ENCODE measurements at regions not wholly inside any gene's neighbourhood (a gene's known extent, or its start where the extent isn't known, plus 50 kb on each side); places are given as distances from the start of the nearest gene placed in this dataset.

DNA sequence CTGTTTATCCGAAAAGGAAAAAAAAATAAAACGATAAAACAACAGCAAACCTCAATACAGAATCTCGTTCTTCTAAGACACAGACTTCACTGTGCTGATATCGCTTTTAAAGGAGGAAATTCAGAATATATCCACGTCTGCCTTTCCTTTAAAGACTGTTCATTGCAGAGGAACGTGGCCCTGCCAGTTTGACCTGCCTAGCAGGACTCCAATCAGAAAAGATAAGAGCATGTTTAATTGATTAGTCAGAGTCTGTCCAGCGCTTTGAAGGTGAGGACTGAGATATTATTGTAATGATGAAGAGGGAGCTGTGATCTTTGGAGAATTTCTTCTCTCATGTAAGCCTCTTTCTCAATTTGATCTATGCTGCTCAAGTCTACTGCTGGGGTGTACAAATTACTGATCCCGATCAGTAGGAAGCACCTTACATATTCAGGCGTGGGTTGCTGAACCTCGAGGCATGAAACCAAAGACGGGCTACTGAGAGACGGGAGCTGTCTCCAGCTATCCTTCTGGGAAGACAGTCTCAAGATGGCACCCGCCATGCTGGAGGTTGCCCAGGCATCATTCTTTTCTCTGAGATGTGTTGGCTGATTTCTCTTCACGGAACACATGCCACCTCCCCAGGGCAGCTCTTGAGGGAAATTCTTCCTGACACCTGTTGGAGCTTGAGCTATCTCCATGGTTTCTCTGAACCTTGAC is 146.1 kb downstream of the SHOX start:
- H3K9me3 ChIP-seq (ENCODE audit: control insufficient read depth in 3 of 3, low read length in 3 of 3): peaks cover 0 to 2% (median 0%) of the 10 kb centered on the region in 3 donors
- no peaks in the 10 kb centered on the region for H3K4me1 ChIP-seq (ENCODE audit: control insufficient read depth in 3 of 3, insufficient read depth in 3 of 3, low read length in 3 of 3)
- no peak overlapping the region for H3K4me3 ChIP-seq (ENCODE audit: low read length in 3 of 3)
- H3K9ac ChIP-seq (ENCODE audit: low read depth in 1 of 3, low read length in 3 of 3): no peak overlapping the region
- H3K27me3 ChIP-seq (ENCODE audit: control insufficient read depth in 3 of 3, insufficient read depth in 3 of 3, low read length in 3 of 3): no peaks in the 10 kb centered on the region
- H3K36me3 ChIP-seq (ENCODE audit: control insufficient read depth in 3 of 3, insufficient read depth in 3 of 3, low read length in 3 of 3): no peaks in the 10 kb centered on the region
- H3K27ac ChIP-seq (ENCODE audit: low read depth, low read length): no peak overlapping the region

DNA sequence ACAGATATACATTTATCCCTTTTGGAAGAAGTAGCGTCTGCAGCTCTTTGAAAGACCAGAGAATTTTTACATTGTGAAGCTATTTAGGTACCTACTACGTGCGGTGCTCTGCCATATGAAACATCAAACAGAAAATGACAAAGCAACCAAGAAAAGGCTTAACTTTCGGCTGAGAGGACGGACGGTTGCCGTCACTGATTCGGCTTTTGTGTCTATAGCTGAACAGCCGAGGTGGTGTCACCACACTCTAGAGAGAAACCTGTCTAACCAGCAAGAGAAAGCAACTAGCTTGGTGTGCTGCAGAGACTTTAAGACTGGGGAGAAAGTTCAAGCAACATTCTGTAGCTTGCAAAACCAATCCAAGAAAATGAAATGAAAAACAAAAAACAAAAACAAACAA is 145.5 kb downstream of the SHOX start:
- Histone ChIP-seq H3K9me3 (ENCODE audit: control insufficient read depth in 3 of 3, low read length in 3 of 3) (peaks cover 0 to 2% (median 0%) of the 10 kb centered on the region in 3 donors), H3K27me3 (ENCODE audit: control insufficient read depth in 3 of 3, insufficient read depth in 3 of 3, low read length in 3 of 3) (no peaks in the 10 kb centered on the region), H3K4me1 (ENCODE audit: control insufficient read depth in 3 of 3, insufficient read depth in 3 of 3, low read length in 3 of 3) (no peaks in the 10 kb centered on the region), H3K36me3 (ENCODE audit: control insufficient read depth in 3 of 3, insufficient read depth in 3 of 3, low read length in 3 of 3) (no peaks in the 10 kb centered on the region), H3K9ac (ENCODE audit: low read depth in 1 of 3, low read length in 3 of 3) (no peak overlapping the region), H3K27ac (ENCODE audit: low read depth, low read length) (no peak overlapping the region), H3K4me3 (ENCODE audit: low read length in 3 of 3) (no peak overlapping the region)

DNA sequence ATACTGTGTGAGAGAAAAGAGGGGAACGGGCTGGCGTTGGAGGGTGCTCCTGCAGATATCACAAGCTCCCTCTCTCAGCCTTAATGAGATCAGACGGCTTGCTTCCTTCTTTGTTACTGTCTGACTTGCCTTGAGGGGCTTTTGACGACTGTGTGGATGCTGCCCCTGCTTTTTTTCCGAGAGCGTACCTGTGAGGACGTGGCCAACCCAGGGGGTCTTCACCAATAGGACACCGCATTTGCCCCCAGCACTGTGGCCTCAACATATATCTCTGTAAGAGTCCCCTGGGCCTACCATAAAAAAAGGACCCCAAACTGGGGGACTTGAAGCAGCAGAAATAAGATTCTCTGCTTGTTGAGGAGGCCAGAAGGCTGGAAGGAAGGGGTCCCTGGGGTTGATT is 143.9 kb downstream of the SHOX start:
- Histone ChIP-seq H3K9me3 (ENCODE audit: control insufficient read depth in 3 of 3, low read length in 3 of 3) (peaks cover 0 to 2% (median 0%) of the 10 kb centered on the region in 3 donors), H3K4me3 (ENCODE audit: low read length in 3 of 3) (no peak overlapping the region)

DNA sequence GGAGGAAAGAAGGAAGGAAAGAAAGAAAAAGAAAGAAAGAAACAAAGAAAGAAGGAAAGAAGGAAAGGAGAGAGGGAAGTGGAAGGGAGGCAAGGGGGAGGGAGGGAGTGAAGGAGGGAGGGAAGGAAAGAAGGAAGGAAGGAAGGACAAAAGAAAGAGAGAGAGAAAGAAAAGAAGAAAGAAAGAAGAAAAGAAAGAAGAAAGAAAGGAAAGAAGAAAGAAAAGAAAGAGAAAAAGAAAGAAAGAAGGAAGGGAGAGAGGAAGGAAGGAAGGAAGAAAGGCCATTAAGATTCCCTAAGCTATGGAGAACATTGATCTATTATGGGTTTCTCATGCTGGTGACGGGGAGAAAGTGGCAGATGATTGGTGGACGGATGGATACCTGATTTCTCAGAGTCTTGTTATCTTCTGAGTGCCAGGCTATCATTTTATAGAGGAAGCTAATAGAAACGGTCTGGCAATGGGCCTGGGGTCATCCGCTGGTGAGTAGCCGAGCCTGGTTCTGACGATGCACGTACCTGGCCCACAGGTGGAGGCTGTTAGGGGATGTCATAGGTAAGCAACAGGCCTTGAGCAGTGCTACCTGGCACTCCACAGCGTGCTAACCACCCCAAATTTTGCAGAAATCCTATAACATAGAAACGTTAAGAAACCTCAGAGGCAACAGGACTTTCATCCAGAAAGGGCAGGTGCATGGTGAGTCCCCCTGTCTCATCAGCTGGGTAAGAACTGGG is 142.9 kb downstream of the SHOX start:
- H3K4me3 ChIP-seq (ENCODE audit: low read length in 3 of 3): no peak overlapping the region
- H3K9ac ChIP-seq (ENCODE audit: low read depth in 1 of 3, low read length in 3 of 3): no peak overlapping the region
- peaks cover 0 to 5% (median 0%) of the 10 kb centered on the region in 3 donors for H3K27me3 ChIP-seq (ENCODE audit: control insufficient read depth in 3 of 3, insufficient read depth in 3 of 3, low read length in 3 of 3)

More for the DNA sequence above, 143.9 kb downstream of the SHOX start:
- Histone ChIP-seq H3K4me1 (ENCODE audit: control insufficient read depth in 3 of 3, insufficient read depth in 3 of 3, low read length in 3 of 3) (no peaks in the 10 kb centered on the region), H3K9ac (ENCODE audit: low read depth in 1 of 3, low read length in 3 of 3) (no peak overlapping the region), H3K27ac (ENCODE audit: low read depth, low read length) (no peak overlapping the region), H3K36me3 (ENCODE audit: control insufficient read depth in 3 of 3, insufficient read depth in 3 of 3, low read length in 3 of 3) (no peaks in the 10 kb centered on the region), H3K27me3 (ENCODE audit: control insufficient read depth in 3 of 3, insufficient read depth in 3 of 3, low read length in 3 of 3) (peaks cover 0 to 4% (median 0%) of the 10 kb centered on the region in 3 donors)

DNA sequence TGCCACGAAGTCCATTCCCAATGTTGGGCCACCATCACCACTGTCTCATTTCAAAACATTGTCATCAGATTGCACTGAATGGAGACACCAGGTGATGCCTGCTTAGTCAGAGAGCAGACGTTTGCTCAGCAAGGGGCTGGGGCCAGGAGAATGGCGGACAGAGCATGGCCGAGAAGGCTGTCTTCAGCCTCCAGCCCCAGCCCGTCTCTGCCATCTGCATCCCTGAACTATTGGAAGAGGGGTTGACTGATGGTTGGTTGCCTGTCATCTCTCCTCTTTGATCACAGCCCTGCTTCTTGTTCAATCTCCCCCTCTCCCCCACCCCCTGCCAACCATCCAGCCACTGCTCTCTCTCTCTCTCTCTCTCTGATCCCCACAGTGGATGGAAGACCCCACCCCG is 140.9 kb downstream of the SHOX start:
- Histone ChIP-seq H3K27me3 (ENCODE audit: control insufficient read depth in 3 of 3, insufficient read depth in 3 of 3, low read length in 3 of 3) (peaks cover 0 to 5% (median 4%) of the 10 kb centered on the region in 3 donors), H3K27ac (ENCODE audit: low read depth, low read length) (no peak overlapping the region), H3K9ac (ENCODE audit: low read depth in 1 of 3, low read length in 3 of 3) (no peak overlapping the region), H3K9me3 (ENCODE audit: control insufficient read depth in 3 of 3, low read length in 3 of 3) (peaks cover 0 to 2% (median 0%) of the 10 kb centered on the region in 3 donors), H3K4me3 (ENCODE audit: low read length in 3 of 3) (no peak overlapping the region), H3K4me1 (ENCODE audit: control insufficient read depth in 3 of 3, insufficient read depth in 3 of 3, low read length in 3 of 3) (no peaks in the 10 kb centered on the region), H3K36me3 (ENCODE audit: control insufficient read depth in 3 of 3, insufficient read depth in 3 of 3, low read length in 3 of 3) (no peaks in the 10 kb centered on the region)

More for the DNA sequence above, 142.9 kb downstream of the SHOX start:
- no peaks in the 10 kb centered on the region for H3K4me1 ChIP-seq (ENCODE audit: control insufficient read depth in 3 of 3, insufficient read depth in 3 of 3, low read length in 3 of 3)
- no peak overlapping the region for H3K27ac ChIP-seq (ENCODE audit: low read depth, low read length)
- H3K36me3 ChIP-seq (ENCODE audit: control insufficient read depth in 3 of 3, insufficient read depth in 3 of 3, low read length in 3 of 3): no peaks in the 10 kb centered on the region
- H3K9me3 ChIP-seq (ENCODE audit: control insufficient read depth in 3 of 3, low read length in 3 of 3): peaks cover 0 to 1% (median 0%) of the 10 kb centered on the region in 3 donors

DNA sequence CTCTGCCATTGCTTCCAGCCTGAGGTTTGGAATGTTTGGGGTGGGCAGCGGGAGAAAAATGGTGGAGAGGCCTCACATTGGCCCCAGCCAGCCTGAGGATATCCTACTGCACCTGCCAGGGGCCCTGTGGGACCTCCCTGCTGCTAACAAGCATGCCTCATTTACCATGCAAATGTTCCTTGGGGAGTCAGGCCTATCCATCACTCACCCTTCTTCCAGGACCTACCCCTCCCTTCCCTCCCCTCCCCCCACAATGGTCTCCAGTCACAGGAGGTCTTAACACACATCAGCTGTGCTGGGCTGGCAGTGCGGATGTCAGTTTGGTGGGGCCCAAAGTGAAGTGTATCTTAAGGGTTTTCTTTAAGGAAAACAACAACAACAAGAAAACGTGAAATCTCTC is 139.2 kb downstream of the SHOX start:
- Histone ChIP-seq H3K27ac (ENCODE audit: low read depth, low read length) (no peak overlapping the region), H3K27me3 (ENCODE audit: control insufficient read depth in 3 of 3, insufficient read depth in 3 of 3, low read length in 3 of 3) (peaks cover 0 to 5% (median 4%) of the 10 kb centered on the region in 3 donors), H3K9ac (ENCODE audit: low read depth in 1 of 3, low read length in 3 of 3) (no peak overlapping the region), H3K4me3 (ENCODE audit: low read length in 3 of 3) (no peak overlapping the region), H3K4me1 (ENCODE audit: control insufficient read depth in 3 of 3, insufficient read depth in 3 of 3, low read length in 3 of 3) (no peaks in the 10 kb centered on the region), H3K36me3 (ENCODE audit: control insufficient read depth in 3 of 3, insufficient read depth in 3 of 3, low read length in 3 of 3) (no peaks in the 10 kb centered on the region), H3K9me3 (ENCODE audit: control insufficient read depth in 3 of 3, low read length in 3 of 3) (peaks cover 0 to 2% (median 0%) of the 10 kb centered on the region in 3 donors)

DNA sequence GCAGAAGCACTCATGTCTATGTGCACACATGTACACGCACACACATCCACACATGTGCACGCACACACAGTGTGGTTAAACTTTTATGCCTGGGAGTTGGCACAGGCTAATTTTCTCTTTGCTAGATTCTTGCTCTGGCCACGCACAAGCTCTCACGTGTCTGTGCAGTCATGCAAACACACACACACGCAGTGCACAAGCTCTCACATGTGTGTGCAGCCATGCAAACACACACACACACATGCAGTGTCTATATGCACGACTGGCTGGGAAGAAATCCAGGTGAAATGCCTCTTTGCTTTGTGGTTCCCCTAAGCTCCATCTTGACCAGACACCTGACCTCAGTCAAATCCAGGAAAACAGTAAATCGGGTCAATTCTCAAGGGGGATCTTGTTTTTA is 138.0 kb downstream of the SHOX start:
- Histone ChIP-seq H3K36me3 (ENCODE audit: control insufficient read depth in 3 of 3, insufficient read depth in 3 of 3, low read length in 3 of 3) (no peaks in the 10 kb centered on the region), H3K4me3 (ENCODE audit: low read length in 3 of 3) (no peak overlapping the region), H3K4me1 (ENCODE audit: control insufficient read depth in 3 of 3, insufficient read depth in 3 of 3, low read length in 3 of 3) (no peaks in the 10 kb centered on the region), H3K9ac (ENCODE audit: low read depth in 1 of 3, low read length in 3 of 3) (no peak overlapping the region), H3K27me3 (ENCODE audit: control insufficient read depth in 3 of 3, insufficient read depth in 3 of 3, low read length in 3 of 3) (peaks cover 0 to 5% (median 4%) of the 10 kb centered on the region in 3 donors), H3K9me3 (ENCODE audit: control insufficient read depth in 3 of 3, low read length in 3 of 3) (peaks cover 0 to 2% (median 0%) of the 10 kb centered on the region in 3 donors), H3K27ac (ENCODE audit: low read depth, low read length) (no peak overlapping the region)

DNA sequence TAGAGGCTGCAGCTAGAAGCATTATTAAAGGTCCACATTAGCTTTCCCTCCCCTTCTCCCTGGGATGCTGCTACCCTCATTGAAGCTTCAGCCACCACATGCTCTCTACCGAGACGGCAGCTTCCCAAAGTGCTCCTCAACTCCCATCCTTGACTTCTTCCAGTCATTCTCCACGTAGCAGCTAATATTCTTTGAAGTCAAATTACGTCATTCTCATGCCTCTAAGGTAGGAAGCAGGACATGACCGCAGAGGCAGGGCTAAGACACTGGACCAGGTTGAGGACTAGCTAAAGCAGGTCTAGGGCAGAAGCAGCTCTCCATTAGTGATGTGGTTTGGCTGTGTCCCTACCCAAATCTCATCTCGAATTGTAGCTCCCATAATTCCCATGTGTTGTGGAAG is 128.3 kb downstream of the SHOX start:
- no peaks in the 10 kb centered on the region for H3K36me3 ChIP-seq (ENCODE audit: control insufficient read depth in 3 of 3, insufficient read depth in 3 of 3, low read length in 3 of 3)

DNA sequence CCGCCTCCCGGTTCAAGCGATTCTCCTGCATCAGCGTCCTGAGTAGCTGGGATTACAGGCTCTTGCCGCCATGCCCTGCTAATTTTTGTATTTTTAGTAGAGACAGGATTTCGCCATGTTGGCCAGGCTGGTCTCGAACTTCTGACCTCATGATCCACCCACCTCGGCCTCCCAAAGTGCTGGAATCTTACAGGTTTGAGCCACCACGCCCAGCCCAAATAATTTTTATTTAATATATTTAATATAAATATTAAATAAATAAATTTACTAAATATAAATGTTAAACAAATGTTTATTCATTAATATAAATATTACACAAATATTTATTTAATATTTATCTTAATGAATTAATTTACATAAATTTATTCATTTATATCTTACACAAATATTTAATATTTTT is 120.2 kb downstream of the SHOX start:
- Histone ChIP-seq H3K9me3 (ENCODE audit: control insufficient read depth in 3 of 3, low read length in 3 of 3) (peaks cover 0 to 9% (median 3%) of the 10 kb centered on the region in 3 donors), H3K4me3 (ENCODE audit: low read length in 3 of 3) (no peak overlapping the region), H3K9ac (ENCODE audit: low read depth in 1 of 3, low read length in 3 of 3) (no peak overlapping the region), H3K36me3 (ENCODE audit: control insufficient read depth in 3 of 3, insufficient read depth in 3 of 3, low read length in 3 of 3) (no peaks in the 10 kb centered on the region), H3K27ac (ENCODE audit: low read depth, low read length) (no peak overlapping the region), H3K27me3 (ENCODE audit: control insufficient read depth in 3 of 3, insufficient read depth in 3 of 3, low read length in 3 of 3) (no peaks in the 10 kb centered on the region), H3K4me1 (ENCODE audit: control insufficient read depth in 3 of 3, insufficient read depth in 3 of 3, low read length in 3 of 3) (no peaks in the 10 kb centered on the region)

More for the DNA sequence above, 128.3 kb downstream of the SHOX start:
- Histone ChIP-seq H3K27ac (ENCODE audit: low read depth, low read length) (no peak overlapping the region), H3K9ac (ENCODE audit: low read depth in 1 of 3, low read length in 3 of 3) (no peak overlapping the region), H3K4me1 (ENCODE audit: control insufficient read depth in 3 of 3, insufficient read depth in 3 of 3, low read length in 3 of 3) (no peaks in the 10 kb centered on the region), H3K4me3 (ENCODE audit: low read length in 3 of 3) (no peak overlapping the region), H3K27me3 (ENCODE audit: control insufficient read depth in 3 of 3, insufficient read depth in 3 of 3, low read length in 3 of 3) (peaks cover 0 to 4% (median 0%) of the 10 kb centered on the region in 3 donors), H3K9me3 (ENCODE audit: control insufficient read depth in 3 of 3, low read length in 3 of 3) (no peaks in the 10 kb centered on the region)

DNA sequence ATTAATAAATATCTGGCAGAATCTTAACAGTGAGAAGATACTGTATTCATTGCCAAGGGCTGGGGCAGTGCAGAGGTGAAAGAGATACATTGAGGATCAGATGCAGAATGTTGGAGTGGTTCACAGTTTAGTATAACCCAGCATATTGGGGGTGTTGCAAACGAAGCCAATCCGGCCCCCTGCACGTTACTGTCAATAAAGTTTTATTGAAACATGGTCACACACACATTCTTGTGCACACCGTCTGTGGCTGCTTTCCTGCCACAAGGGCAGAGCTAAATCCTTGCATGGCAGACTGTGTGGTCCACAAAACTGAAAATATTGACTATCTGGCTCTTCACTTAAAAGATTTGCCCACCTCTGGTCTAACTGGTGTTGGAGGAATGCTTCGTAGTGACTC is 119.7 kb downstream of the SHOX start:
- Histone ChIP-seq H3K27ac (ENCODE audit: low read depth, low read length) (no peak overlapping the region), H3K9ac (ENCODE audit: low read depth in 1 of 3, low read length in 3 of 3) (no peak overlapping the region), H3K27me3 (ENCODE audit: control insufficient read depth in 3 of 3, insufficient read depth in 3 of 3, low read length in 3 of 3) (peaks cover 0 to under 1% (median 0%) of the 10 kb centered on the region in 3 donors), H3K4me1 (ENCODE audit: control insufficient read depth in 3 of 3, insufficient read depth in 3 of 3, low read length in 3 of 3) (no peaks in the 10 kb centered on the region), H3K36me3 (ENCODE audit: control insufficient read depth in 3 of 3, insufficient read depth in 3 of 3, low read length in 3 of 3) (no peaks in the 10 kb centered on the region), H3K9me3 (ENCODE audit: control insufficient read depth in 3 of 3, low read length in 3 of 3) (peaks cover 0 to 9% (median 3%) of the 10 kb centered on the region in 3 donors), H3K4me3 (ENCODE audit: low read length in 3 of 3) (no peak overlapping the region)

Measured in skeletal muscle tissue (tissue), 3 donors.